Endothelial cell (in vitro differentiated cells): ENCODE measurements at regions not wholly inside any gene's neighbourhood (a gene's known extent, or its start where the extent isn't known, plus 50 kb on each side); places are given as distances from the start of the nearest gene placed in this dataset.

Experiments
- DNase-seq: peaks from one replicate; pipeline ENCODE4 v3.0.0; 2021; ENCODE audit warnings: low spot score
- H3K27ac Mint-ChIP-seq: one replicate; pipeline ENCODE4 v1.8.0; 2021; ENCODE audit warnings: mixed read lengths, inconsistent platforms; ENCODE audit not compliant: unreplicated experiment
- H3K27me3 Mint-ChIP-seq: one replicate; pipeline ENCODE4 v1.8.0; 2021; ENCODE audit warnings: mild to moderate bottlenecking, moderate library complexity, mixed read lengths, inconsistent platforms; ENCODE audit not compliant: unreplicated experiment
- H3K36me3 Mint-ChIP-seq: one replicate; pipeline ENCODE4 v1.8.0; 2021; ENCODE audit warnings: mild to moderate bottlenecking, low read depth, mixed read lengths, inconsistent platforms; ENCODE audit not compliant: unreplicated experiment
- H3K4me1 Mint-ChIP-seq: one replicate; pipeline ENCODE4 v1.8.0; 2021; ENCODE audit warnings: mild to moderate bottlenecking, mixed read lengths, inconsistent platforms; ENCODE audit not compliant: unreplicated experiment
- H3K4me3 Mint-ChIP-seq: one replicate; pipeline ENCODE4 v1.8.0; 2021; ENCODE audit warnings: mild to moderate bottlenecking, mixed read lengths, inconsistent platforms; ENCODE audit not compliant: unreplicated experiment
- H3K9me3 Mint-ChIP-seq: one replicate; pipeline ENCODE4 v1.8.0; 2021; ENCODE audit warnings: mixed read lengths, inconsistent platforms; ENCODE audit not compliant: unreplicated experiment
- CTCF ChIP-seq: fragments of 200-600 bp; sonication (generic); IDR thresholded peaks from one replicate; pipeline ENCODE4 v1.5.0; 2021; ENCODE audit warnings: antibody characterized with exemption; ENCODE audit not compliant: unreplicated experiment

DNA sequence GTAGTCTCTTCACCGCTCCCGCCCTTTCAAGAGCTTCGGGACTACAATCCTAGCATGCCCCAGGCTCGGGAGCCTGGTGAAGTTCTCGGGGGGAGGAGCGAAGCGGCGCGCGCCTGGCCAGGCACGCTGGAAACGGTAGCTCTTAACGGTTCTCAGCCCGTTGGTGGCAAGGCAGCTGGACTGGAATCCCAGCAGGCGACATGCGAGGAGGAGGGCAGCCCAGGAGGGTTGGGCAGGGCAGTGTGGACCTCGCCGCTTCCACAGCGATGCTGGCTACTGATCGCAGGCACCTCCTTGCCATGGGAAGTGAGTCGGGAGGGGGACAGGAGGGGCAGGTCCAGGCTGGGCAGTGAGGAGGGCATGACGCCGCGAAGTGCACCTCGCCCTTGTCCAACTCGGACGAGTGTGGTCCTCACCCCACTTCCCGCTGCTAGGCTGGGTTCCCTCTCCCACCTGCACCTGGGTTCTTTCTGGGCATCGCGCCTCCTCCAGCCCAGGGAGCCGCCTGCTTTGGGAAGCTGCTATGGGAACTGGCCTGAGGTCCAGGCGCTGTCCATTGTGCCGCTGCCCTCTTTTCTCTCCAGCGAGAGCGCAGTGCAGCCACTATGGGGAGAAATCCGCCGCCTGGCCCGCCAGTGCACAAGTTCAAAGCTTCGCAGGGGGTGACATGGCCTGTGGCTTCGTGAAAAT lies 367.8 kb upstream of the NUPR2 start:
- no peak for DNase-seq
- Mint-ChIP-seq H3K36me3 (peaks cover 8% of the 10 kb centered on the region), H3K4me1 (no peaks in the 10 kb centered on the region)

GRCh38 chr7:56483153-56483552 lies 366.9 kb upstream of the NUPR2 start:
- DNase-seq: no peak
- Mint-ChIP-seq H3K4me3 (no peak overlapping the region), H3K9me3 (peaks cover 42% of the 10 kb centered on the region), H3K36me3 (peaks cover 5% of the 10 kb centered on the region), H3K27me3 (peaks cover 5% of the 10 kb centered on the region), H3K27ac (no peak overlapping the region), H3K4me1 (no peaks in the 10 kb centered on the region)
- TF ChIP-seq CTCF: no peak

More for the DNA sequence above, 367.8 kb upstream of the NUPR2 start:
- Mint-ChIP-seq H3K4me3 (no peak overlapping the region), H3K27ac (no peak overlapping the region), H3K9me3 (peaks cover 42% of the 10 kb centered on the region), H3K27me3 (peaks cover 3% of the 10 kb centered on the region)
- no peak for TF ChIP-seq CTCF

DNA sequence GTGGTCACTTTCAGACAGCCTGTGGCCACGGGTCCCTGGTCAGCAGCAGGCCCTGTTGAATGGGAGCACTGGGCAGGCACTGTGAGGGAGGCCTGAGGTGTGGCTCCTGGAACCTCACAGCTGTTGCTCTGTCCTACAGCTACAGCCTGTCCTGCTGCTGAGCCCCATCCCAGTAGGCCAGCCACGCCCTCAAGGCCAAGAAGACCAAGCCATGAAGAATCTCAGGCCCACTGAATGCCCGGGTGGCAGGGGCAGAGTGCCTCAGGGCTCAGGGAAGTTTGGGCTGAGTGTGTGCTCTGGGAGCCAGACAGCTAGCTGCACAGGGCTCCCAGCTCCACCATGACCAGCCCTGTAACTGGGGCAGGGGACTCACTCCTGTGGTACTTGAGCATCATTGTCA lies 363.5 kb upstream of the NUPR2 start:
- H3K4me3 Mint-ChIP-seq: no peak overlapping the region
- H3K27ac Mint-ChIP-seq: no peak overlapping the region
- peaks cover 55% of the 10 kb centered on the region for H3K9me3 Mint-ChIP-seq
- peaks cover 8% of the 10 kb centered on the region for H3K36me3 Mint-ChIP-seq
- TF ChIP-seq CTCF: no peak
- H3K27me3 Mint-ChIP-seq: peaks cover 1% of the 10 kb centered on the region
- no peak for DNase-seq
- H3K4me1 Mint-ChIP-seq: no peaks in the 10 kb centered on the region

DNA sequence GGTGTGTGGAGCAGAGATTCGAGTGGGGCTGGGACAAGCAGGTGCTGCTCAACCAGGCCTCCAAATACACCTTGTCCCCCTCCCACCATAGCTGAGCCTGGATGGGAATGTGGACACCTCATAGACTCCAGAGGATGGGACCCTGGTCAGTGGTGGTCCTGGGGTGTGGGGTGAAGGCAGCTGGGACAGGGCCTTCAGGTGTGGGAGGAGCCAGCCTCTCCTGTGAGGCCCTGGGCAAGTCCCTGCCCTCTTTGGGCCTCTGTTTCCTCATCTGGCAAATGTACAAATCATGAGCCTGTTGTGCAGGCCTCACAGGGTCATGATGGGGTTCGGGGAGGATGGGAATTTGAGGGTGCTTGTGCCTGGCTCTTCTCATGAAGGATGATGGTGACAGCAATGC lies 362.9 kb upstream of the NUPR2 start:
- H3K9me3 Mint-ChIP-seq: peaks cover 55% of the 10 kb centered on the region
- TF ChIP-seq CTCF: no peak
- H3K4me1 Mint-ChIP-seq: no peaks in the 10 kb centered on the region
- no peak overlapping the region for H3K4me3 Mint-ChIP-seq
- DNase-seq: no peak
- peaks cover 1% of the 10 kb centered on the region for H3K27me3 Mint-ChIP-seq
- H3K27ac Mint-ChIP-seq: no peak overlapping the region
- H3K36me3 Mint-ChIP-seq: peaks cover 8% of the 10 kb centered on the region

DNA sequence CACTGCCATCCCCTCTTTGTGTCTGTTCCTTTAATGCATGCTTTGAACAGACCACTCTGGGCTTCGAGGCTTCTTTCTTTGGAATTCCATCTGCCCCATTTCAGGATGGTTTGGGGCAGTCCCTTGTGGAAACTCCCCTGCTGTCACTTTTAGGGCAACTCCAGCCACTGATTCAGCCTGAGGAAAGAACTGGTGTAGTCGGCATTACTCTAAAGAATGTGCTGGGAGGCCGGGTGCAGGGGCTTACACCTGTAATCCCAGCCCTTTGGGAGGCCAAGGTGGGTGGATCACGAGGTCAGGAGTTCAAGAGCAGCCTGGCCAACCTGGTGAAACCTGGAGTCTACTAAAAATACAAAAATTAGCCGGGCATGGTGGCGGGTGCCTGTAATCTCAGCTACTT lies 358.1 kb upstream of the NUPR2 start:
- Mint-ChIP-seq H3K36me3 (peaks cover 7% of the 10 kb centered on the region), H3K27me3 (peaks cover 3% of the 10 kb centered on the region), H3K4me1 (no peaks in the 10 kb centered on the region), H3K4me3 (no peak overlapping the region), H3K27ac (no peak overlapping the region), H3K9me3 (peaks cover 47% of the 10 kb centered on the region)
- TF ChIP-seq CTCF: no peak
- DNase-seq: no peak
